ENCODE measurements at regions not wholly inside any gene's neighbourhood (a gene's known extent, or its start where the extent isn't known, plus 50 kb on each side); places are given as distances from the start of the nearest gene placed in this dataset.

DNA sequence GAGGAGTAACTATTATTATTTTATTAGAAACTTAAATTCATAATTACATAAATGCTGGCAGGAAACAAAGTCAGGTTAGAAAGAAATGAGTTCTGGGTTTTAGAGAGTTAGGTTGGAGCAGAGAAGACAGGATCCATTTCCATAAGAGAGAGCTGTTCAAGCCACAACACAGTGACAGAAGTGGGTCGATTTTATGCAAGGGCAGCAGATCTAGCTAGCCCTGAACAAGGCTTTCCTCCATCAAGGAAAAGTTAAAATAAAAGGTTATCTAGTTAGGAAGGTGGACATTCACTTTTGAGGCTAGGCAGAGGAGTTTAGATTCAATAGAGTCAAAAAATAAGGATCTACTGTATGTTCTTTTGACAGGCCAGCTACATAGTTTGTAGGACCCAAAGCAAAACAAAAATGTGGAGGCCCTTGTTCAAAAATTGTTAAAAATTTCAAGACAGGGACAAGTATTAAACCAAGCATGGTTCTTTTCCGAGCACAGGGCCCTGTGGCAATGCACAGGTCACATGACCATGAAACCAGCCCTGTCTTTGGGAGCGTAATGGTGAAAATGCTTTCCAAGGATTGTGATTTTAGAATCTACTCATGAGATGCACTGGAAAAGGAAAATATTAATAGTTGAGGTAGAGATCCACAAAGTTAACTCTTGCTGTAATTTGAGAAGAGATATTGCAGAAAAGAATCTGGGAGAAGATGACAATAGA, 91.2 kb upstream of the CREB1 start:
- TF ChIP-seq EZH2phosphoT487 (IDR thresholded peaks at IDR 0.05; ENCODE audit: insufficient read depth, low read depth), result no peak
- no peak for TF ChIP-seq EZH2 (IDR thresholded peaks at IDR 0.05; ENCODE audit: insufficient read depth, poor library complexity, severe bottlenecking)
